Psoas muscle (tissue), 7 donors: ENCODE measurements at regions not wholly inside any gene's neighbourhood (a gene's known extent, or its start where the extent isn't known, plus 50 kb on each side); places are given as distances from the start of the nearest gene placed in this dataset.

Experiments
- ATAC-seq, 4 donors: fragments of 200-7000 bp; cut with Tn5 transposase; one replicate each; pipeline ENCODE4 v1.9.1; 2020; ENCODE audit warnings: moderate library complexity in 3 of 4, mild to moderate bottlenecking in 2 of 4
- DNase-seq, 2 donors: peaks; one replicate each; pipeline ENCODE4 v3.0.0-alpha.2; 2020
- H3K27ac ChIP-seq: fragments of 200-600 bp; one replicate; pipeline ENCODE4 v1.8.0; 2022
- H3K27me3 ChIP-seq, 3 donors: fragments of 200-600 bp in 1 of 3; one replicate each; pipeline versions ENCODE4 v1.6.1 to v1.8.0; 2013 to 2022; ENCODE audit warnings: low read length in 2 of 3, mild to moderate bottlenecking in 2 of 3, moderate library complexity in 1 of 3; ENCODE audit not compliant: insufficient read depth in 3 of 3
- H3K36me3 ChIP-seq, 2 donors: fragments of 200-600 bp in 1 of 2; one replicate each; pipeline versions ENCODE4 v1.6.1 to v1.8.0; 2013 to 2022; ENCODE audit warnings: low read depth in 1 of 2, mild to moderate bottlenecking in 1 of 2, moderate library complexity in 1 of 2; ENCODE audit not compliant: insufficient read depth in 1 of 2
- H3K4me1 ChIP-seq: fragments of 200-600 bp; one replicate; pipeline ENCODE4 v1.8.0; 2022
- H3K4me3 ChIP-seq: fragments of 200-600 bp; one replicate; pipeline ENCODE4 v1.8.0; 2022; ENCODE audit warnings: mild to moderate bottlenecking
- H3K9me3 ChIP-seq: fragments of 200-600 bp; one replicate; pipeline ENCODE4 v1.8.0; 2022
- whole genome bisulfite sequencing, 3 donors: extraction: QIAGEN DNeasy Blood & Tissue Kit; methylation state at CpG; one replicate each; pipeline versions ENCODE4 v1.1.6 to v1.1.7; 2013; 5-methylcytosine and 5-hydroxymethylcytosine counted together
- intact Hi-C, 2 donors: fragments of 100-400 bp; cut with DNase I; formaldehyde crosslinking; loops; one replicate each; pipeline versions ENCODE4 v1.11.0 to v1.14.2; 2022
- TF ChIP-seq, protein P1 (sequence below): fragments of 200-600 bp; IDR thresholded peaks from one replicate; pipeline ENCODE4 v1.8.0; 2022; ENCODE audit warnings: antibody characterized with exemption
- donor health status: healthy with polysubstance abuse.
- donor health status: DM: no; HTN: no; CAD: no; lungs with moderate emphysema.
- donor health status: Bipolar disorder and iron deficiency.
- donor health status: healthy.
- donor health status: DM: yes; HTN: yes; CAD: no.
- donor health status: DM: no; HTN: no; CAD: no.
- donor health status: DM: yes; HTN: yes; CAD: no.

DNA sequence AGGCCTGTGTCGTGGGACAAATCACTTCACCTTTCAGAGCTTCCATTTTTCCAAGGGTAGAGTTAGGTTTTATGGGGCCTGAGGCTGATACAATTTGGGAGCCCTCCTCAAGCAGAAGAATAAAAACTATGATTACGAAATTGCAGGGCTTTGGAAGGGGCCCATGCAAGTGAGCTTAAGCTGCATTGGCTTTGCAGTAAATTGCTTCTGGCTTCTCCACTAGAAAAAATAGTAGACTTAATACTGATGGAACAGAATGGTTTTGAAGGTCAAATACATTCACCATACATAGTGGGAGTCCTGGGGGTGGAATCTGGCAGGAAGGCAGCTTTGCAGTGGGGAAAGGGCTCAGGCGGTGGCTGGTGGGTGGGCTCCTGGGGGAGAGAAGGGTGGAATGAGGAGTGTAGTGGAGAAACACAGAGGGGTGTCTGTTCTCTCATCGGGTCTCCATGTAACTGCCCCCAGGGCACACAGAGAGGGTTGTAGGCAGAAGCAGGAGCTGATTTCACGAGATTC, 55.9 kb upstream of the RNF24 start:
- intact Hi-C loops: no loop called here
- H3K27me3 ChIP-seq: no peaks in the 10 kb centered on the region
- H3K27ac ChIP-seq: no peak overlapping the region
- no peaks in the 10 kb centered on the region for H3K4me1 ChIP-seq
- ATAC-seq (no peak), DNase-seq (no peak)
- 75 to 81% (median 79%) methylated on average over 5 of the region's 5 CpGs for WGBS, 3 donors
- no peaks in the 10 kb centered on the region for H3K36me3 ChIP-seq
- no peak overlapping the region for H3K4me3 ChIP-seq
- H3K9me3 ChIP-seq: no peaks in the 10 kb centered on the region
- TF ChIP-seq, protein P1, sequence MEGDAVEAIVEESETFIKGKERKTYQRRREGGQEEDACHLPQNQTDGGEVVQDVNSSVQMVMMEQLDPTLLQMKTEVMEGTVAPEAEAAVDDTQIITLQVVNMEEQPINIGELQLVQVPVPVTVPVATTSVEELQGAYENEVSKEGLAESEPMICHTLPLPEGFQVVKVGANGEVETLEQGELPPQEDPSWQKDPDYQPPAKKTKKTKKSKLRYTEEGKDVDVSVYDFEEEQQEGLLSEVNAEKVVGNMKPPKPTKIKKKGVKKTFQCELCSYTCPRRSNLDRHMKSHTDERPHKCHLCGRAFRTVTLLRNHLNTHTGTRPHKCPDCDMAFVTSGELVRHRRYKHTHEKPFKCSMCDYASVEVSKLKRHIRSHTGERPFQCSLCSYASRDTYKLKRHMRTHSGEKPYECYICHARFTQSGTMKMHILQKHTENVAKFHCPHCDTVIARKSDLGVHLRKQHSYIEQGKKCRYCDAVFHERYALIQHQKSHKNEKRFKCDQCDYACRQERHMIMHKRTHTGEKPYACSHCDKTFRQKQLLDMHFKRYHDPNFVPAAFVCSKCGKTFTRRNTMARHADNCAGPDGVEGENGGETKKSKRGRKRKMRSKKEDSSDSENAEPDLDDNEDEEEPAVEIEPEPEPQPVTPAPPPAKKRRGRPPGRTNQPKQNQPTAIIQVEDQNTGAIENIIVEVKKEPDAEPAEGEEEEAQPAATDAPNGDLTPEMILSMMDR: no peak

DNA sequence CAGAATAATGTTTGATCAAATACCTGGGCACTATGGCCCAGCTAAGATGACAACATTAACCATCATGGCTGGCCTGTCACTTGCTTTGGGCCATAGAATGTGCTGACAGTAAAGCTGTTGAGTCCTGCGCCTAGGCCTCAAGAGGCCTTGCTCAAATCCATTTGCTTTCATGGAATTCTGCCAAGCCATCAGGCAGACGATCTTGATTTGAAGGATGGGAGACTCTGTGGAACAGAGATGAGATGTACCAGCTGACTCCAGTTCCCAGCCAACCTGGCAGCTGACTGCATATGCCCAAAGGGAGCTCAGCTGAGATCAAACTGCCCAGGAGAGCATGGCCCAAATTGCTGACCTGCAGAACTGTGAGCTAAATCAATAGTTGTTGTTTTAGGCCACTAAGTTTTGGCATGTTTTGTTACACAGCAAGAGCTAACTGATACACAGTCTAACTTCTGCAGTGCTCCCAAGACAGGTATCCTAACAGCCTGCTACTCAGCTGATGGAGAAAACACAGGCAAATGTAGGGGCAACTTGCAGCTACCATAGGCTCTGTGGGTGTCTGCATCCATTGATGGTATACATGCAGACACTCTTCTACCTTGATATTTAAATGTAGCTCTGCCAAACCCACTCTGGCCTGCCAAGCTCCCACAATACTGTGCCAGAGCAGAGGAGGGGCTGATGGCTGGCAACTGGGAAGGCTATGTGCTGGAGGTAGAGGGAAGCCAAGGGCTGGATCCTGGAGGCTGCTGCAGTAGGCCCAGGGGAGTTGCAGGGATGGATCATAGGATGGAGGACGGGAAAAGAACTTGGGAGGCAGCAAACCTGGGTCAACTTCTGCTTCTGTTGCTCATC, 55.2 kb upstream of the RNF24 start:
- Histone ChIP-seq H3K9me3 (no peaks in the 10 kb centered on the region), H3K27me3 (no peaks in the 10 kb centered on the region), H3K36me3 (no peaks in the 10 kb centered on the region), H3K4me1 (no peaks in the 10 kb centered on the region), H3K4me3 (no peak overlapping the region), H3K27ac (no peak overlapping the region)
- TF ChIP-seq, protein P1: no peak
- ATAC-seq (no peak), DNase-seq (no peak)
- 61 to 74% (median 63%) methylated on average over 3 of the region's 3 CpGs for WGBS, 3 donors
- intact Hi-C loops: no loop called here

DNA sequence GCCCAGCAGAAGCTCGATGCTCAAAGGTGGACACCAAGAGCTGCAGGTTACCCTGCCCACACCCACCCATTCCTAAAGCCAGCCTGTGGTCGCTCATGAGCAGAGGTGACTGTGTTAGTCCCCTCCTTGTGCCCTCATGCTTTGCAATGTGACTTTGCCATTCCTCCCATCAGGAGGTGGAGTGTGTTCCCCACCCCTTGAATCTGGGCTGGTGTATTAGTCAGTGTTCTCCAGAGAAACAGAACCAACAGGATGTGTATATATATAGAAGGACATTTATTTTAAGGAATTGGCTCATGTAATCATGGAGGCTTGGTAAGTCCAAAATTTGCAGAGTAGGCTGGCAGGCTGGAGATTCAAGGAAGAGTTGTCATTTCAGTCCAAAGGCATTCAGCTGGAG, 54.4 kb upstream of the RNF24 start:
- peak in 2 of 4 donors; percentile 32 to 41 for ATAC-seq
- WGBS, 3 donors: 94 to 95% (median 95%) methylated on average over 2 of the region's 2 CpGs
- no peak for DNase-seq
- no peaks in the 10 kb centered on the region for H3K36me3 ChIP-seq
- TF ChIP-seq, protein P1: no peak
- H3K4me3 ChIP-seq: no peak overlapping the region
- H3K27me3 ChIP-seq: no peaks in the 10 kb centered on the region
- no peaks in the 10 kb centered on the region for H3K9me3 ChIP-seq
- H3K27ac ChIP-seq: no peak overlapping the region
- peaks cover 6% of the 10 kb centered on the region for H3K4me1 ChIP-seq
- intact Hi-C loops: no loop called here

DNA sequence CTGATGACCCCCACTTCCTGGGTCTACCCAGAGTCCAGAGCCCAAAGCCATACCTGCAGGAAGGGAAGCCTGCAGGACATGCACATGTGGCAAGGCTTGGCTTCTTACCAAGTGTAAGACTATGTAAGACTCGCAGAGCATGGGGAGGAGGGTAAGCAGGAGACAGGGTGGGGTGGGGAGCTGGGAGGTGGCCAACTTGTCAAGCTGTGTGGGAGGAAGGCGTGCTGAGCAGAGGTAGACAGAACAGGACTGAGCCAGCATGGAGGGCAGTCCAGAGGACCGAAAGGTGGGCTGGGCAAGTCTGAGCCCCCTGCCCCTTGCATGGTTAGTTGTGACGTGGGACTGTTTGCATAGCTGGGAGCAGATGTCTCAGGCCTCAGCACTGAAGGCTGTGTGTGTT, 53.4 kb upstream of the RNF24 start:
- no peaks in the 10 kb centered on the region for H3K9me3 ChIP-seq
- TF ChIP-seq, protein P1: no peak
- H3K36me3 ChIP-seq: no peaks in the 10 kb centered on the region
- no peak for ATAC-seq
- intact Hi-C loops: no loop called here
- no peak overlapping the region for H3K27ac ChIP-seq
- no peaks in the 10 kb centered on the region for H3K27me3 ChIP-seq
- no peak for DNase-seq
- WGBS, 3 donors: 61 to 77% (median 69%) methylated on average over 4 of the region's 4 CpGs
- peaks cover 11% of the 10 kb centered on the region for H3K4me1 ChIP-seq
- H3K4me3 ChIP-seq: no peak overlapping the region
